Left lobe of liver (tissue), 2 donors: ENCODE measurements at regions not wholly inside any gene's neighbourhood (a gene's known extent, or its start where the extent isn't known, plus 50 kb on each side); places are given as distances from the start of the nearest gene placed in this dataset.

ENCODE experiments used
- ATAC-seq: fragments of 200-7000 bp; cut with Tn5 transposase; one replicate; pipeline ENCODE4 v1.9.1; 2020; ENCODE audit warnings: mild to moderate bottlenecking, moderate library complexity
- DNase-seq: peaks from one replicate; pipeline ENCODE4 v3.0.0-alpha.2; 2020; ENCODE audit warnings: low spot score
- donor health status: DM: no; HTN: no; CAD: no; lungs with moderate emphysema.
- donor health status: DM: no; HTN: yes; CAD: no.

DNA sequence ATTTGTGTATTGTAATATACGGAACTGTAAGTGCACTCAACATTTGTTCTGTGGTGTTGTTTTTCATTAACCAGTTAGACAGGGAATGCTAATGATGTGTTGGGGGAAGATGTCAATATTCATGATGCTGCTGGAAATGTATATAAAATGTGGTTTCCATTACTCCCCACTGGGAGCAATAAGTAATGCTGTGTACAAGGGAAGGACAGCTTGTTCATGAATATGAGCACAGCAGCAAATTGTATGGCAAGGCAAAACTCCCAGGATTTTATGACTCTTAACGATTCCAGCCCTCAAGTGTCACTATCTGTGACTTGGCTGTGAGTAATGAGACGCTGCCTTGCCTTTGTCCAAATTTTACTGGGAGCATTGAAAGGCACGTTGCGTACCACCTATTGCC lies 312.4 kb upstream of the DDX18 start:
- DNase-seq (no peak), ATAC-seq (no peak)

- DNase-seq (no peak), ATAC-seq (no peak)
These were observed 302.2 kb upstream of the DDX18 start for GRCh38 chr2:117512307-117512706.

DNA sequence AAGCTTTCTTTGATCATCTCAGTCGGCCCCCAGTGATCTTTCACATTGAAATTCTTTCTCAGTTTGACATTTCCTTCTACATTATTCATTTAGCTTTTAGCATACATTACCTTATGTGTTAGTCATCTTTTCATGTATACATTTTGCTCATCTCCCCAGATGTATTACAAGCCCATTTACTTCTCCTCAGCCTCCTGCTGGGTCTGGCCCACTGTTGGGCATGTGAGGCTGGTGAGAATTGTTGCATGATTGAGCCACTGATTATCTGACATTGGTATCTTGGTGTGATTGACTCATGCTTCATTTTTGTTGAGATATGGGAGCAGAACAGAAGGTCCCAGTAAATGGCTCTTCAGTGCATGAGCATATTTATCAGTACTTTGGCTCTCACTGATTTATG lies 300.1 kb upstream of the DDX18 start:
- DNase-seq (no peak), ATAC-seq (no peak)

DNA sequence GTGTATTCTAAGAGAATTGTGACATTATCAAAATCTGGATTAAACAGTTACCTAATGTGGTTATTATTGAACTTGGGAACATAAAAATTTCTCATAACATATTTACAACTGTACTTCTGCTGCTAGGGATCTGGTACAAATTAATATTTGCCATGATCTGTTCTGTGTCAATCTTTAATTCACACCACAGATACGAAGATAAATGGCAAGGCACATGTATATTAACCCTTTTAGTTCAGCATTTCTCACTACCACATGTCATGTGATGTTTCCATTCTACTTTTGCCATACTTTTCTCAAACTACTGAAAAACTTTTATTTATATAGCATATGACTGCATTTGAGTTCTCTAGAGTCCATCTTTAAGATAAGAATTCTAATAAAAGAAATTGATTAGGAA lies 295.3 kb upstream of the DDX18 start:
- DNase-seq (no peak), ATAC-seq (no peak)

DNA sequence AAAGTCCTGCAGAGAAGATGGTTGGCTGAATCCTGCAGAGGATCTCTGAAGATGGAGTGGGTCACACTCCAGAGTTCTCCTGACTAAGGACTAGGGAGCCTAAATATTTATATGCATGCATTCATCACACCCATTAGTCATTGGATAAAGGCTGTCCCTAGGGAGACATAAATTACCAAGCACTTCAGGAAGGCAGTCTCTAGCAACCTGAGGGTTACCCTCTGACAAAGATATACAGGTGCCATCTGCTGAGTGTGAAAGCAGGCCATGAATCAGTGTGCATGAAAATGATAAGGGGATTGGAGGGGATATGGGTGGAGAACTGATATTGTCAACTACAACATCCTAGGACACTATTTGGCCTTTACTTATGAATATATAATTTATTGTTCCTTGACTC lies 294.8 kb upstream of the DDX18 start:
- ATAC-seq (no peak), DNase-seq (no peak)

GRCh38 chr2:117523267-117523666 lies 291.2 kb upstream of the DDX18 start:
- peak; percentile 44 for ATAC-seq
- DNase-seq = peak; percentile 58

GRCh38 chr2:117523711-117524238 lies 290.7 kb upstream of the DDX18 start:
- no peak for DNase-seq
- no peak for ATAC-seq

- peak; percentile 61 for ATAC-seq
- no peak for DNase-seq
These were observed 278.4 kb upstream of the DDX18 start for GRCh38 chr2:117536139-117536538.

- DNase-seq (no peak), ATAC-seq (no peak)
These were observed 277.5 kb upstream of the DDX18 start for GRCh38 chr2:117537032-117537431.

GRCh38 chr2:117551858-117552257 lies 262.6 kb upstream of the DDX18 start:
- DNase-seq (no peak), ATAC-seq (no peak)

- ATAC-seq = no peak
- no peak for DNase-seq
These were observed 261.0 kb upstream of the DDX18 start for GRCh38 chr2:117553448-117553847.

- DNase-seq (no peak), ATAC-seq (no peak)
These were observed 258.5 kb upstream of the DDX18 start for GRCh38 chr2:117555965-117556364.

GRCh38 chr2:117557626-117558025 lies 256.9 kb upstream of the DDX18 start:
- DNase-seq (no peak), ATAC-seq (no peak)

GRCh38 chr2:117562654-117563053 lies 251.8 kb upstream of the DDX18 start:
- DNase-seq (no peak), ATAC-seq (no peak)

- ATAC-seq = no peak
- no peak for DNase-seq
These were observed 242.7 kb upstream of the DDX18 start for GRCh38 chr2:117571590-117572349.

DNA sequence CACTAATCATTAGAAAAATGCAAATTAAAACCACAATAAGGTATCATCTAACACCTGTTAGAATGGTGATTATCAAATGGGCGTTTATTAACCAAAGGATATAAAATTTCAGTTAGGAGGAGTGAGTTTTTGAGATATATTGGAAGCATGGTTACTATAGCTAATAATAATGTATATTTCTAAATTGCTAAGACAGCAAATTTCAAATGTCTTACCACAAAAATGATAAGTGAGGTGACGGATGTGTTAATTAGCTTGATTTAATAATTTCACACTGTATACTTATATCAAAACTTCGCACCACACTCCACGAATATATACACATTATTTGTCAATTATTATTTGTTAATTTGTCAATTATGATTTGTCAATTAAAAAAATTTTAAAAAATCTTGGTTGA lies 227.2 kb upstream of the DDX18 start:
- ATAC-seq (no peak), DNase-seq (no peak)

DNA sequence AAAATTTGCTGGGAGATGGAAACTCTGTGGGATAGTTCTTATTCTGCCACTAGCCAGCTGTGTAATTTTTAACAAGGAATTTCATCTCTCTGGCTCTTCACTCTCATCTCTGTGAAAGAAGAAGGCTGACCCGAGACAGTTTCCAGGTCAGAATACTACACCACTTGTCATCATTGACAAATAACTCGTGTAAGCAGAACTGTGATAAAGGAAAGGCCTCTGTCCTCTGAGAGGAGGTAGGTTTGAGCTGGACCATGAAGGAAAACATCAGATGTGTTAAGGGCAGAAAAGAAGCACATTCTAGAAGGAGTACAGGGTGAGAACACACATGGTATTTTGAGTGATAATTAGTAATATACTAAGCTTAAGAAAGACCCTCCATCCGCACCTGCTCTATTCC lies 211.4 kb upstream of the DDX18 start:
- no peak for ATAC-seq
- no peak for DNase-seq

DNA sequence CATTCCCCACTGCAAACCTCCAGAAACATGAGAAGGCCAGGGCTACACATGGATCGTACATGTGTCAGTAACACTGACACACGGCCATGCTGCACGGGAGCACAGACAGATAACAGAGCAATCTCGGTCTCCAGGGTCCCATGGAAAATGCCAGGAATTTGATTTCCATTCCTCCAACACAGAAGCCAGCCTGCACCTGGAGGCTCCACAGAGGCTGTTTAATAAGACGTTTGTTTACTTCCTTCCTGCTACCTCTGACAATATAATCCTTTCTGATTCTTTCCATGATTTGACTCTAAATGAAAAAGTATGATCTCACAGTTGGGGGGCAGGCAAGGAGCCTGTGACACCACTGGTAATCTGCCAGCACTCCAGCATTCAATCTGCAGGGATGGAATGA lies 210.9 kb upstream of the DDX18 start:
- ATAC-seq (no peak), DNase-seq (no peak)

DNA sequence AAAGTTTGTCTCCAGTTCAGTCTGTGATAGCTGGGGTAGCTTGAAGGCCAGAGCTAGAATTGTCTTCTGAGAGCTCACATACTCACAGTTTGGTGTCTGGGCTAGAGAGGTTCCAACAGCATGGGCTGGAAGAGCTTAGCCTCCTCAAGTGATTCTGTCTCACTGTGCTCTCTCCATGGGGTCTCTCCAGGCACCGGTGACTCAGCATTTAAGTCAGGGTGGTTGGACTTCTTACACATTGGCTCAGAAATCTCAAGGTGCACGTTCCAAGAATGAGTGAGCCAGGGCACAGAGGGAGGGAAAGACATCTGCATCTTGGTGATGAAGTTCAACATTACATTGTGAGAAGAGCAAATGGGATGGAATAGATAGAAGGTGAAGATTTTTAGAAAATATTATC lies 207.3 kb upstream of the DDX18 start:
- ATAC-seq = no peak
- no peak for DNase-seq

DNA sequence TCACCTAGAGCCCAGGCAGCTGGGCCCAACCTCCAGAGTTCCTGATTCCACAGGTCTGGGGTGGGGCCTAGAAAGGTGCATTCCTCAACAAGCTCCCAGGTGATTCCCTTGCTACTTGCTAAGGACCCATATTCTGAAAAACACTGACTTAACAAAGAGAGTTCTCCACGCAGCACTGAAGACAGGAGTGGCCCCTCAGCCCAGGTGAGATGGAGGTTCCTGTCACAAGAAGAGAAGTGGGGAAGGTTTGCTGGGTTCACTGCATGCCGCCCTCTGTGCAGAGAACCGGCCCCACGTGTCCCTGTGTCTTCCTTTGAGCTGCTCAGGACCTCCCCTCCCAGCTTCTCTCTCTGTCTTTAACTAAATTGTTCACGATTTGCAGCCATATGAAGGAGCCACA lies 201.4 kb upstream of the DDX18 start:
- DNase-seq (no peak), ATAC-seq (no peak)

DNA sequence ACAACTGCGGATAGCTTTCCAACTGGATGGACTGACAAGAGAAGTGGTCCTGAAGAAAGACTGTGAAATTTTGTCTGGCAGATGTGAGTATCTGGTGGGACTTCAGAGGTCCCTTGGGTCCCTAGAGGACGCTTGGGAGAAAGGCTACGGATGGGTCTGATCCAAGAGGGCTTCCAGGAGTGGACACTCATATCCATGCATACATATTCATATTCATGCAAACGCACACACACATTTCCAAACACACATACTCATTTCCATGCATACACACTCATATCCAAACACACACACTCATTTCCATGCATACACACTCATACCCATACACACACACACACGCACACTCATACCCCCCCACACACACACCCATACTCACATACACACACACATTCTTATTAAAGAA lies 200.2 kb upstream of the DDX18 start:
- ATAC-seq = no peak

DNA sequence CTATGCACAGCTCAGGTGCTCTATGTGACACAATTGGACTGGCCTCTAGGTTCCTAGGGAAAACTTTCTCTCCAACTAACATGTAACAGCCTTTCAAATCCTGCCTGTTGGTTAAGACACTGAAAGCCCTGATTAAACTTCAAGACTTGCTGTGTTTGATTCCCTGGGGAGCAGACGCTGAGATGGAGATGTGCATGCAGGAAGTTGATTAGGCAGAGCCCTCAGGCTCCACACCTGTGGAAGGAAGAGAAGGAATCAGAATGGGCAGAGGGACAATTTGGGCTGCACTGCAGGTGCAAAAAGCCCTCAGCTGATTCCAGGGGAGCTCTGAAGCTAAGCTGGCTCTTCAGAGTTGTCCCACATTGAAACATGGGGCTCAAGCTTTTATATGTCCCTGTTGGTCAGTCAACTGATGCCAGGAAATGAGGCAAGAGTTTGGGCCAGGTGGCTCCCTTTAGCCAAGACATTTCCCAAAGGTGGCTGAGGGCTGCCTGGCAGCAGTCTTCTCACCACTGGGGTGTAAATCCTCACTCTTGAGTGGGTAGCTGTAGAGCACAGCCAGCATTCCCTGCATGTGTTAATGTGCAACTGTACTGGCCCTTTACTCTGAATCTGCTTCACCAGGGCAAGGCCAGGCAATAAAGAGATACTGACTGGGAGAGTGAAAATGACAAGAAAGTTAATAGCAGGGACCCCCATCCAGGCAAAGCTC lies 199.5 kb upstream of the DDX18 start:
- no peak for DNase-seq
- no peak for ATAC-seq

More for the DNA sequence above, 200.2 kb upstream of the DDX18 start:
- DNase-seq = no peak
